Omental fat pad (tissue), 3 donors: ENCODE measurements at regions not wholly inside any gene's neighbourhood (a gene's known extent, or its start where the extent isn't known, plus 50 kb on each side); places are given as distances from the start of the nearest gene placed in this dataset.

ENCODE experiments used
- ATAC-seq: fragments of 150-250 bp; one replicate; pipeline ENCODE4 v1.9.1; 2016; ENCODE audit warnings: mild to moderate bottlenecking, moderate library complexity; ENCODE audit not compliant: low FRiP score
- DNase-seq: peaks from one replicate; pipeline ENCODE4 v3.0.0-alpha.2; 2019; ENCODE audit warnings: low spot score
- TF ChIP-seq, protein P1 (sequence below), 3 donors: fragments of 450-650 bp; IDR thresholded peaks; one replicate each; pipeline ENCODE4 v1.5.1; 2016 to 2017; ENCODE audit warnings: antibody characterized with exemption in 3 of 3, mild to moderate bottlenecking in 3 of 3, moderate library complexity in 2 of 3

DNA sequence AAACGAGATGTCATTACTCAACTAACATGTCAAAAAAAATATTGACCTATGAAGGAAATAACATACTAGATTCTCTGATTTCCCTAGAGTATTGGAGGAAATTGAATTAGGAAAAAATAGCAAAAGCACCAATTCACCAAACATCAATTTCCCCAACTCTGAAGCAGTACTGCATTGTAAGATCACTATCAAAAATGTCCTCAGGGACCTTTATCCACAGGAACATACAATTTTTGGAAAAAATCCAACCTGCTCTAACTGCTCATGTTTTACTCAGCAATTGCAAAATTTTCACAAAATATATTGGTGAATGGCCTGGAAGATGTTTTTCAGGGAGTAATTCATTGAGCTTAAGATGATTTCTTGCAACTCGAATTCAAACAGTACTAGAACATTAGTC lies 239.0 kb upstream of the GIMD1 start:
- DNase-seq = no peak
- no peak for ATAC-seq

DNA sequence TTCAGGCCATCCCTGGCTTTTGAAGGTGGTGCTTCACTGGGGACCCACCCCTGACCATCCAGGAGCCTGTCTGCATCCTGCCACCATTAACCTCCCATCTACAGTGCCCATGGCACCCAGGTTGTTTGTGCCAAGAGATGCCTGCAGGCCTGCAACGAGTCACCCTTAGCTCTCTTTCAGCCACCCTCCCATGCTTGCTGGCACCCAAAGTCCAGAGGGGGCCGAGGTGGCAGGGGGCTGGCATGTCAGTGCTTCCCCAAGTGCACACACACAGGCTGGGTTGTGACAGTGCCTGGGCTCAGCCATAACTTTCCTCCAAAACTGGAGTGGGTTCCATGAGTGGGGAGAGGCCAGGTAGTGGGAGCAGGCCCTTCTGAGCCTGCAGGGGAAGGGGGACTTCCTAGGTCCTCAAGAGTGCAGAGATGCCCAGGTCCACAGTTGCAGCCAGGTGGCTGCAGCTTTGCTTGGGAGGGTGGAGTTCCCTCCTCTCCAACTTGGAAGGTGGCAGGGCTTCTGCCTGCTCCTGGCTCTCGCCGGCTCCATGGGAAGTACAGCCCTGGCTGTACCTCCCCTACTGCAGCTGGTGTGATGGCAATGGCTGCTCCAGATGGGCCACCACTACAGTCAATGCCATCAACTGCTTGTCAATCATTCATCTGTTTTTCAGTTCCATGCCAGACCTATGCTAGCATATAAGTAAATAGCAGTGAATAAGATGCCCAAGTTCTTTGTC lies 235.9 kb upstream of the GIMD1 start:
- ATAC-seq = no peak
- DNase-seq = no peak

More for the DNA sequence above, 239.0 kb upstream of the GIMD1 start:
- TF ChIP-seq, protein P1, sequence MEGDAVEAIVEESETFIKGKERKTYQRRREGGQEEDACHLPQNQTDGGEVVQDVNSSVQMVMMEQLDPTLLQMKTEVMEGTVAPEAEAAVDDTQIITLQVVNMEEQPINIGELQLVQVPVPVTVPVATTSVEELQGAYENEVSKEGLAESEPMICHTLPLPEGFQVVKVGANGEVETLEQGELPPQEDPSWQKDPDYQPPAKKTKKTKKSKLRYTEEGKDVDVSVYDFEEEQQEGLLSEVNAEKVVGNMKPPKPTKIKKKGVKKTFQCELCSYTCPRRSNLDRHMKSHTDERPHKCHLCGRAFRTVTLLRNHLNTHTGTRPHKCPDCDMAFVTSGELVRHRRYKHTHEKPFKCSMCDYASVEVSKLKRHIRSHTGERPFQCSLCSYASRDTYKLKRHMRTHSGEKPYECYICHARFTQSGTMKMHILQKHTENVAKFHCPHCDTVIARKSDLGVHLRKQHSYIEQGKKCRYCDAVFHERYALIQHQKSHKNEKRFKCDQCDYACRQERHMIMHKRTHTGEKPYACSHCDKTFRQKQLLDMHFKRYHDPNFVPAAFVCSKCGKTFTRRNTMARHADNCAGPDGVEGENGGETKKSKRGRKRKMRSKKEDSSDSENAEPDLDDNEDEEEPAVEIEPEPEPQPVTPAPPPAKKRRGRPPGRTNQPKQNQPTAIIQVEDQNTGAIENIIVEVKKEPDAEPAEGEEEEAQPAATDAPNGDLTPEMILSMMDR (IDR thresholded peaks at IDR 0.05) = no peak

DNA sequence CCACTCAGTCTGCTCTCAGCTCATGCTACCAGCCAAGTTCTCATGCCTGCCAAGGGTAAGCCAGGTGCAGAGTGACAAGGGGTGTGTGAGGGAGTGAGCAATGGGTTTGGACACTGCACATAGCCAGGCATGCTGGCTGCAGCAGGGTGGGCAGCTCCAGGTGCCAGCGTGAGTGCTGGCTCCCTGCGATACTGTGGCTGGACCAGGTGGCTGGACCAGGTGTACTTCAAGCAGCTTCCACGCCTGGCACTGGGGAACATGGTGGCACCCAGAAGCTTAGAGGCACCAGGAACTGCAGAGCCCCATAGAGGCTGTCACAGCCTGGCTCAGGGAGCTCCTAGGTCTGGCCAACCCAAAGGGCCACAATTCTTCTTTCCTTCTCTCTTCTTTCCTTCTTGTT lies 234.9 kb upstream of the GIMD1 start:
- DNase-seq = no peak
- ATAC-seq = no peak
- TF ChIP-seq, protein P1 (IDR thresholded peaks at IDR 0.05) = no peak

More for the DNA sequence above, 235.9 kb upstream of the GIMD1 start:
- TF ChIP-seq, protein P1 (IDR thresholded peaks at IDR 0.05) = no peak

DNA sequence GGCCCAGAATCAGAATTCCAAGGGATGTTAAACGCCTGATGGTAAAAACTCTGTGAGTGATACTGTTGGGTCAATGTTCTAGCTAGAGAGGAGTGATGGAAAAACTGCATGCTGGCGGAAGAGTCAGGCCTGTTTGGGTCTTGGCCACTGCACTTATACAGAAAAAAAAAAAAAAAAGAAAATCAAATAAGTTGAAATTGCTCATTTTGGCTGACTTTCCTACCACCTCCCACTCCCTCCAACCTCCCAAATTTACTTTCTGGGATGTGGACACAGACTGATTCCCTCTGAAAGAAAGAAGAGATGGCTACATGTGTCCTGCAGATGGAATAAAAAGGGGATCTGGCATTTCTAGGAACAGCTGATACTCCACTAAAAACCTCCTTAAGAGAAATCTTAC lies 234.1 kb upstream of the GIMD1 start:
- DNase-seq (no peak), ATAC-seq (no peak)
- TF ChIP-seq, protein P1 (IDR thresholded peaks at IDR 0.05) = no peak

DNA sequence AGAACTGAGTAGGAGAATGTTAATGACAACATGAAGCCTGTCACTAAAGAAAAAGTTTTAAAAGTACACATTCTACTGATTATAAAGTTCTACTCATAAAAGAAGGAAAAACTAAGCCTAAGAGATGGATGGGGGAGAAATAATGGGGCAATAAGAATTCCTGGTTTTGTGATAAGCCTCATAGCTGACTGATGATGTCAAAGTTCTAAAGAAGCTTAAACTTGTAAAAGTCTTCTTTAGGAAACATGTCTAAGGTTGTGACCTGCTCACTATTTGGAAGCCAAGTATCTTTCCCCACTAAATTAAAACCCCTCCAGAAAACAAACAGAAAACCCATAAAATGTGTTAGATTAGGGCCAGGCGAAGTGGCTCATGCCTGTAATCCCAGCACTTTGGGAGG lies 232.9 kb upstream of the GIMD1 start:
- no peak for DNase-seq
- ATAC-seq = no peak
- TF ChIP-seq, protein P1 (IDR thresholded peaks at IDR 0.05) = no peak

DNA sequence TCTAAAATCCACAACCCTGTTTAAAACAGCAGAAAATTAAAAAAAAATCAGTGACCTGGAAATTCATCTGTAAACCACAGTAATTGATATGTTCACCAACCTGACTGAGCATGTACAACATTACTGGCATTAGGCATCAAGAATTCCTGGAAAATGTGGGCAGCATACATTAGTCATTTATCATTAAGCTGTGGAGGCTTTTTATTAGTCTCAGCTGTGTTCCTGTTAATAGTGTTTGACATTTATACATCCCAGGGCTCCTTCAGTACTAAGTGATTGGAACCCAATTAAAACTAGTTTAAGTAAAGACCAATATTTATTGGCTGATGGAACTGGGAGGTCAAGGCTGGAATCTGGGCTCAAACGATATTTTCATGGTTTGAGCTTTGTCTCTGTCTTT lies 227.3 kb upstream of the GIMD1 start:
- TF ChIP-seq, protein P1 (IDR thresholded peaks at IDR 0.05) = no peak
- DNase-seq = no peak
- ATAC-seq = no peak

DNA sequence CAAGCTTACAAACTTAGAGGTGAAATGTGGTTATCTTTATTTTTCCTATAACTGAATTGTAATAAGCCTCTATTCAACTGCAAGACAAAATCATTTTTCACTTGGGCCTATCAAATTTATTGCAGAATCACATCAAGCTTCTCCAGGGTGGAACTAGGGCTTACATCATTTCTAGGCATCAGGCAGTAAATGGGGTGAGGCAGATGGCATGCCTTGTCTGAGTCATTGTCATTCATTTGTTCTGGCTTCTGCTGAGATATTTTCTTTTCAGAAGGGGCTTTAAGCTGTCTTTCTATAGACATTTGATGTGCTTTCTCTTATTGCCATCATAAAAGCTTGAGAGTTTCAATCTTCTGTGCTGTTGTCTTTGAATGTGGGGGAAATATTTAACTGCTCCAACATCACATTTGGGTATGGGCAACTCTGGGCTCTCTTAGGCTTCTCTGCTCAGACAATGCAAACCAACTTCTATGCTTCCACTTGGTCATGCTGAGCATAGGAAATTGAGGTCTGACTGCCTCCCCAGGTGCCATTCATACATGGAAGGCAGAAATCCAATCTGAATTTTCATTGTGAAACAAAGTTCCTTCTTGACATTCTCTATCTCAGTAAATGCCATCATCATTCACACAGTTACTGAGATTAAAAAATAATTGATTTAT lies 225.8 kb upstream of the GIMD1 start:
- DNase-seq = no peak
- ATAC-seq = no peak
- TF ChIP-seq, protein P1 (IDR thresholded peaks at IDR 0.05) = no peak
